ENCODE measurements at regions not wholly inside any gene's neighbourhood (a gene's known extent, or its start where the extent isn't known, plus 50 kb on each side); places are given as distances from the start of the nearest gene placed in this dataset.

DNA sequence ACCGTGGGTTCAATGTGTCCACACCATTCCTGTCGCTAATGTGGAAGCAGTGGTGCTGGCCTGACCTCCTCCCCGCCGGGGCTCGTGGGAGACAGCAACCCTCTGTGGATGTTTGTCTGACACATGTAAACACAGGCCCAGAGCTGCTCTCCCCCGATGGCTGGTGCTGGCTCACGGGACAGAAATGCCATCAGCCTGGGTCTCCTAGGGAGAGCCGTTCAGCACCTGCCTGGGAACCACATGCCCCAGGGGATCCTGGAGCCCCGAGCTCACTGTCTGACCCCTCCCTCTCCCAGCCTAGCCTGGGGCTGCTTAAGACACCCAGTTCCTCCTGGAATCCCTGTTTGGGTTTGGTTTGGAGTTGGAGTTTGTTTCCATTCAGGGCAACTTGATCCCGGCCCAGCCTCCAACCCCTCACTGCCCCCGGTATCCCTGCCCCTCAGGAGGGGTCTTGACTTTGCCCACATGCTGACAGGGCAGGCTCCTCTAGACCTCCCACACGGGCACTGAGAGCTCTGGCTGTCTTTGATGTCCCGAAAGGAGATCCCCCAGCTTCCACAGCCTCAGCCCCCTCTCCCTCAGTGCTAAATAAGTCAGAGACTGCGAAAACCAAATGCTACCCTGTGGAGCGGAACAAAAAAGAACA, 50.9 kb upstream of the WNT11 start:
- Histone ChIP-seq H3K9me3 (ENCODE audit: control extremely low read depth in 1 of 3, control insufficient read depth in 2 of 3, insufficient read depth in 1 of 3, low read length in 2 of 3) (peaks cover 0 to 2% (median 0%) of the 10 kb centered on the region in 3 donors), H3K36me3 (replicated peaks in 1 of 2; ENCODE audit: control extremely low read depth in 1 of 2, control insufficient read depth in 1 of 2, extremely low read depth in 1 of 2, insufficient read depth in 2 of 2, low read length in 1 of 2) (no peaks in the 10 kb centered on the region), H2AFZ (ENCODE audit: insufficient read depth, low read depth, low read length, poor library complexity, severe bottlenecking) (no peak overlapping the region), H3K9ac (ENCODE audit: low read length) (no peak overlapping the region), H3K4me3 (ENCODE audit: control extremely low read depth in 1 of 5, extremely low read depth in 1 of 5, insufficient read depth in 1 of 5, low read depth in 2 of 5, low read length in 4 of 5) (no peak overlapping the region), H3K4me1 (ENCODE audit: control insufficient read depth in 2 of 2, insufficient read depth in 2 of 2, low read length in 2 of 2) (no peaks in the 10 kb centered on the region), H3K27me3 (replicated peaks in 1 of 4; ENCODE audit: control extremely low read depth in 1 of 4, control insufficient read depth in 3 of 4, insufficient read depth in 4 of 4, low read length in 3 of 4) (peaks cover 0 to 2% (median 0%) of the 10 kb centered on the region in 4 experiments), H4K20me1 (ENCODE audit: control insufficient read depth, insufficient read depth, low read length, poor library complexity, severe bottlenecking) (no peaks in the 10 kb centered on the region), H3K4me2 (replicated peaks; ENCODE audit: low read depth, low read length, poor library complexity, severe bottlenecking) (no peak overlapping the region), H3K79me2 (ENCODE audit: control insufficient read depth, insufficient read depth, low read length) (no peaks in the 10 kb centered on the region), H3K27ac (ENCODE audit: low read length in 2 of 2) (no peak overlapping the region)
- CTCF ChIA-PET: no interaction called here
- H3K9me3 Mint-ChIP-seq (ENCODE audit: insufficient read depth): no peaks in the 10 kb centered on the region
- TF ChIP-seq, protein P1, sequence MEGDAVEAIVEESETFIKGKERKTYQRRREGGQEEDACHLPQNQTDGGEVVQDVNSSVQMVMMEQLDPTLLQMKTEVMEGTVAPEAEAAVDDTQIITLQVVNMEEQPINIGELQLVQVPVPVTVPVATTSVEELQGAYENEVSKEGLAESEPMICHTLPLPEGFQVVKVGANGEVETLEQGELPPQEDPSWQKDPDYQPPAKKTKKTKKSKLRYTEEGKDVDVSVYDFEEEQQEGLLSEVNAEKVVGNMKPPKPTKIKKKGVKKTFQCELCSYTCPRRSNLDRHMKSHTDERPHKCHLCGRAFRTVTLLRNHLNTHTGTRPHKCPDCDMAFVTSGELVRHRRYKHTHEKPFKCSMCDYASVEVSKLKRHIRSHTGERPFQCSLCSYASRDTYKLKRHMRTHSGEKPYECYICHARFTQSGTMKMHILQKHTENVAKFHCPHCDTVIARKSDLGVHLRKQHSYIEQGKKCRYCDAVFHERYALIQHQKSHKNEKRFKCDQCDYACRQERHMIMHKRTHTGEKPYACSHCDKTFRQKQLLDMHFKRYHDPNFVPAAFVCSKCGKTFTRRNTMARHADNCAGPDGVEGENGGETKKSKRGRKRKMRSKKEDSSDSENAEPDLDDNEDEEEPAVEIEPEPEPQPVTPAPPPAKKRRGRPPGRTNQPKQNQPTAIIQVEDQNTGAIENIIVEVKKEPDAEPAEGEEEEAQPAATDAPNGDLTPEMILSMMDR (IDR thresholded peaks at IDR 0.05): no peak
- no peak for TF ChIP-seq EZH2 (IDR thresholded peaks at IDR 0.05; ENCODE audit: borderline replicate concordance, insufficient read depth, low read depth, low read length, poor library complexity, severe bottlenecking)
- no peak overlapping the region for H3K27ac Mint-ChIP-seq
- whole genome bisulfite sequencing (ENCODE audit: insufficient coverage): 80% methylated on average over 10 of the region's 15 CpGs
- intact Hi-C loops (cut with micrococcal nuclease): no loop called here
- no peak overlapping the region for H3K4me3 Mint-ChIP-seq
- H3K4me1 Mint-ChIP-seq: no peaks in the 10 kb centered on the region
- peaks cover 17% of the 10 kb centered on the region for H3K27me3 Mint-ChIP-seq
- ATAC-seq (ENCODE audit: low read depth): no peak
- POLR2A ChIA-PET: no interaction called here
- no peak for DNase-seq

- Histone ChIP-seq H3K79me2 (ENCODE audit: control insufficient read depth, insufficient read depth, low read length) (no peaks in the 10 kb centered on the region), H4K20me1 (ENCODE audit: control insufficient read depth, insufficient read depth, low read length, poor library complexity, severe bottlenecking) (no peaks in the 10 kb centered on the region), H3K4me3 (ENCODE audit: control extremely low read depth in 1 of 5, extremely low read depth in 1 of 5, insufficient read depth in 1 of 5, low read depth in 2 of 5, low read length in 4 of 5) (no peak overlapping the region), H3K4me2 (replicated peaks; ENCODE audit: low read depth, low read length, poor library complexity, severe bottlenecking) (no peak overlapping the region), H3K4me1 (ENCODE audit: control insufficient read depth in 2 of 2, insufficient read depth in 2 of 2, low read length in 2 of 2) (no peaks in the 10 kb centered on the region), H3K9ac (ENCODE audit: low read length) (no peak overlapping the region), H2AFZ (ENCODE audit: insufficient read depth, low read depth, low read length, poor library complexity, severe bottlenecking) (no peak overlapping the region), H3K27ac (ENCODE audit: low read length in 2 of 2) (no peak overlapping the region), H3K36me3 (replicated peaks in 1 of 2; ENCODE audit: control extremely low read depth in 1 of 2, control insufficient read depth in 1 of 2, extremely low read depth in 1 of 2, insufficient read depth in 2 of 2, low read length in 1 of 2) (no peaks in the 10 kb centered on the region), H3K9me3 (ENCODE audit: control extremely low read depth in 1 of 3, control insufficient read depth in 2 of 3, insufficient read depth in 1 of 3, low read length in 2 of 3) (peaks cover 0 to 4% (median 2%) of the 10 kb centered on the region in 3 donors), H3K27me3 (replicated peaks in 1 of 4; ENCODE audit: control extremely low read depth in 1 of 4, control insufficient read depth in 3 of 4, insufficient read depth in 4 of 4, low read length in 3 of 4) (peaks cover 0 to 2% (median 0%) of the 10 kb centered on the region in 4 experiments)
- CTCF ChIA-PET: no interaction called here
- DNase-seq (no peak), ATAC-seq (ENCODE audit: low read depth) (no peak)
- Mint-ChIP-seq H3K9me3 (ENCODE audit: insufficient read depth) (peaks cover 2% of the 10 kb centered on the region), H3K4me1 (no peaks in the 10 kb centered on the region), H3K4me3 (no peak overlapping the region), H3K27ac (no peak overlapping the region), H3K27me3 (peaks cover 23% of the 10 kb centered on the region)
- POLR2A ChIA-PET: no interaction called here
- WGBS (ENCODE audit: insufficient coverage): 86% methylated on average over 14 of the region's 14 CpGs
- intact Hi-C loops (cut with micrococcal nuclease): no loop called here
- no peak for TF ChIP-seq EZH2 (IDR thresholded peaks at IDR 0.05; ENCODE audit: borderline replicate concordance, insufficient read depth, low read depth, low read length, poor library complexity, severe bottlenecking)
- TF ChIP-seq, protein P1 (IDR thresholded peaks at IDR 0.05): no peak
These were observed 50.1 kb upstream of the WNT11 start for GRCh38 chr11:76256448-76256847.
